ENCODE measurements at regions not wholly inside any gene's neighbourhood (a gene's known extent, or its start where the extent isn't known, plus 50 kb on each side); places are given as distances from the start of the nearest gene placed in this dataset.

DNA sequence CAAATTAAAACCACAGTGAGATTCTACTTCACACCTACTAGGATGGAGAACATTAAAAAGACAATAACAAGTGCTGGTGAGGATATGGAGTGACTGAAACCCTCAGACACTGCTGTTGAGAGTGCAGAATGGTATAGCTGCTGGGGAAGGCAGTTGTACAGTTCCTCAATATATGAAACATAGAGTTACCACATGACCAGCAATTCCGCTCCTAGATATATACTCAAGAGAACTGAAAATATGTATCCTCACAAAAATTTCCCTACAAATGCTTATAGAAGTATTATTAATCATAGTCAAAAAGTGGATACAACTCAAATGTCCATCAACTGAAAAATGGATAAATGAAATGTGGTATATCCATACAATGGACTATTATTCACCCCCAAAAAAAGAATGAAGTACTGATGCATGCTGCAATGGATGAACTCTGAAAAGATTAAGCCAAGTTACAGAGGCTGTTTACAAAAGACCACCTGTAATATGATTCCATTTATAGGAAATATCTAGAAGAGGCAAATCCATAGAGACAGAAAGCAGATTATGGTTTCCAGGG lies 164.7 kb upstream of the IGF1R start:
- TF ChIP-seq TAF1 (IDR thresholded peaks at IDR 0.05; ENCODE audit: borderline replicate concordance, insufficient read depth, low read length) (no peak), SIN3A (IDR thresholded peaks at IDR 0.05; ENCODE audit: borderline replicate concordance, insufficient read depth, low read length) (no peak)
- TF ChIP-seq, protein P1, sequence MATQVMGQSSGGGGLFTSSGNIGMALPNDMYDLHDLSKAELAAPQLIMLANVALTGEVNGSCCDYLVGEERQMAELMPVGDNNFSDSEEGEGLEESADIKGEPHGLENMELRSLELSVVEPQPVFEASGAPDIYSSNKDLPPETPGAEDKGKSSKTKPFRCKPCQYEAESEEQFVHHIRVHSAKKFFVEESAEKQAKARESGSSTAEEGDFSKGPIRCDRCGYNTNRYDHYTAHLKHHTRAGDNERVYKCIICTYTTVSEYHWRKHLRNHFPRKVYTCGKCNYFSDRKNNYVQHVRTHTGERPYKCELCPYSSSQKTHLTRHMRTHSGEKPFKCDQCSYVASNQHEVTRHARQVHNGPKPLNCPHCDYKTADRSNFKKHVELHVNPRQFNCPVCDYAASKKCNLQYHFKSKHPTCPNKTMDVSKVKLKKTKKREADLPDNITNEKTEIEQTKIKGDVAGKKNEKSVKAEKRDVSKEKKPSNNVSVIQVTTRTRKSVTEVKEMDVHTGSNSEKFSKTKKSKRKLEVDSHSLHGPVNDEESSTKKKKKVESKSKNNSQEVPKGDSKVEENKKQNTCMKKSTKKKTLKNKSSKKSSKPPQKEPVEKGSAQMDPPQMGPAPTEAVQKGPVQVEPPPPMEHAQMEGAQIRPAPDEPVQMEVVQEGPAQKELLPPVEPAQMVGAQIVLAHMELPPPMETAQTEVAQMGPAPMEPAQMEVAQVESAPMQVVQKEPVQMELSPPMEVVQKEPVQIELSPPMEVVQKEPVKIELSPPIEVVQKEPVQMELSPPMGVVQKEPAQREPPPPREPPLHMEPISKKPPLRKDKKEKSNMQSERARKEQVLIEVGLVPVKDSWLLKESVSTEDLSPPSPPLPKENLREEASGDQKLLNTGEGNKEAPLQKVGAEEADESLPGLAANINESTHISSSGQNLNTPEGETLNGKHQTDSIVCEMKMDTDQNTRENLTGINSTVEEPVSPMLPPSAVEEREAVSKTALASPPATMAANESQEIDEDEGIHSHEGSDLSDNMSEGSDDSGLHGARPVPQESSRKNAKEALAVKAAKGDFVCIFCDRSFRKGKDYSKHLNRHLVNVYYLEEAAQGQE (IDR thresholded peaks at IDR 0.05; ENCODE audit: insufficient read depth in 1 of 2, low read depth in 2 of 2, low read length in 2 of 2): no peak

Measured in PFSK-1 (cell line).